GM10266 (cell line): ENCODE measurements at regions not wholly inside any gene's neighbourhood (a gene's known extent, or its start where the extent isn't known, plus 50 kb on each side); places are given as distances from the start of the nearest gene placed in this dataset.

Experiments
- DNase-seq: peaks from one replicate; pipeline ENCODE4 v3.0.0; 2012; ENCODE audit errors: extremely low spot score
- CTCF ChIP-seq: IDR thresholded peaks from 2 replicates; pipeline ENCODE4 v1.5.1; 2012; ENCODE audit warnings: mild to moderate bottlenecking, low read depth; ENCODE audit not compliant: control insufficient read depth, insufficient read depth; ENCODE audit errors: missing control alignments

- DNase-seq: no peak
- no peak for TF ChIP-seq CTCF
Observed at GRCh38 chr1:104856091-104856490, 1106.4 kb downstream of the AMY1C start.

GRCh38 chr1:104856518-104856917 is 1106.8 kb downstream of the AMY1C start:
- DNase-seq: no peak
- TF ChIP-seq CTCF: no peak

GRCh38 chr1:104868794-104869193 is 1119.1 kb downstream of the AMY1C start:
- DNase-seq: no peak
- no peak for TF ChIP-seq CTCF

- no peak for DNase-seq
- TF ChIP-seq CTCF: no peak
Observed at GRCh38 chr1:104874044-104874443, 1124.3 kb downstream of the AMY1C start.

- no peak for DNase-seq
- TF ChIP-seq CTCF: peak; percentile 48
Observed at GRCh38 chr1:104878203-104878909, 1128.7 kb downstream of the AMY1C start.

- TF ChIP-seq CTCF: no peak
- DNase-seq: no peak
Observed at GRCh38 chr1:104884939-104885338, 1135.2 kb downstream of the AMY1C start.

GRCh38 chr1:104905322-104905721 is 1155.6 kb downstream of the AMY1C start:
- TF ChIP-seq CTCF: no peak
- no peak for DNase-seq
